Ovary (tissue), 3 donors: ENCODE measurements at regions not wholly inside any gene's neighbourhood (a gene's known extent, or its start where the extent isn't known, plus 50 kb on each side); places are given as distances from the start of the nearest gene placed in this dataset.

Experiments
- EP300 ChIP-seq: sonication (generic); formaldehyde crosslinking; IDR thresholded peaks from one replicate; pipeline ENCODE4 v1.6.1; 2017; ENCODE audit warnings: antibody characterized with exemption
- POLR2A ChIP-seq: fragments of 450-650 bp; IDR thresholded peaks from one replicate; pipeline ENCODE4 v1.6.1; 2017; ENCODE audit warnings: antibody characterized with exemption, mild to moderate bottlenecking, moderate library complexity
- TF ChIP-seq, protein P1 (sequence below), 3 donors: fragments of 450-650 bp in 2 of 3; fragments of 200-600 bp in 1 of 3; IDR thresholded peaks; one replicate each; pipeline versions ENCODE4 v1.5.1 to v1.8.0; 2016 to 2022; ENCODE audit warnings: antibody characterized with exemption in 3 of 3, mild to moderate bottlenecking in 1 of 3
- donor health status: DM: no; HTN: no; CAD: no.

GRCh38 chr3:28000608-28001007 is 240.8 kb upstream of the CMC1 start:
- TF ChIP-seq POLR2A = no peak
- TF ChIP-seq, protein P1, sequence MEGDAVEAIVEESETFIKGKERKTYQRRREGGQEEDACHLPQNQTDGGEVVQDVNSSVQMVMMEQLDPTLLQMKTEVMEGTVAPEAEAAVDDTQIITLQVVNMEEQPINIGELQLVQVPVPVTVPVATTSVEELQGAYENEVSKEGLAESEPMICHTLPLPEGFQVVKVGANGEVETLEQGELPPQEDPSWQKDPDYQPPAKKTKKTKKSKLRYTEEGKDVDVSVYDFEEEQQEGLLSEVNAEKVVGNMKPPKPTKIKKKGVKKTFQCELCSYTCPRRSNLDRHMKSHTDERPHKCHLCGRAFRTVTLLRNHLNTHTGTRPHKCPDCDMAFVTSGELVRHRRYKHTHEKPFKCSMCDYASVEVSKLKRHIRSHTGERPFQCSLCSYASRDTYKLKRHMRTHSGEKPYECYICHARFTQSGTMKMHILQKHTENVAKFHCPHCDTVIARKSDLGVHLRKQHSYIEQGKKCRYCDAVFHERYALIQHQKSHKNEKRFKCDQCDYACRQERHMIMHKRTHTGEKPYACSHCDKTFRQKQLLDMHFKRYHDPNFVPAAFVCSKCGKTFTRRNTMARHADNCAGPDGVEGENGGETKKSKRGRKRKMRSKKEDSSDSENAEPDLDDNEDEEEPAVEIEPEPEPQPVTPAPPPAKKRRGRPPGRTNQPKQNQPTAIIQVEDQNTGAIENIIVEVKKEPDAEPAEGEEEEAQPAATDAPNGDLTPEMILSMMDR (IDR thresholded peaks at IDR 0.05) = no peak
- no peak for TF ChIP-seq EP300
